ENCODE measurements at regions not wholly inside any gene's neighbourhood (a gene's known extent, or its start where the extent isn't known, plus 50 kb on each side); places are given as distances from the start of the nearest gene placed in this dataset.

- no peak for TF ChIP-seq CTCF (IDR thresholded peaks at IDR 0.05; ENCODE audit: extremely low read depth, low read depth, low read length)
- Histone ChIP-seq H3K4me1 (ENCODE audit: insufficient read depth, low read length) (no peaks in the 10 kb centered on the region), H3K27me3 (ENCODE audit: insufficient read depth, low read length) (peaks cover 5% of the 10 kb centered on the region), H3K79me2 (ENCODE audit: insufficient read depth, low read length) (no peaks in the 10 kb centered on the region), H2AFZ (ENCODE audit: low read length) (no peak overlapping the region), H3K4me2 (ENCODE audit: insufficient read depth, low read length) (no peak overlapping the region), H3K9me3 (ENCODE audit: low read depth, low read length) (no peaks in the 10 kb centered on the region), H3K27ac (ENCODE audit: low read depth, low read length) (no peak overlapping the region), H3K36me3 (ENCODE audit: insufficient read depth, low read length) (no peaks in the 10 kb centered on the region), H4K20me1 (ENCODE audit: insufficient read depth, low read length) (no peaks in the 10 kb centered on the region), H3K4me3 (ENCODE audit: insufficient read depth, low read length) (no peak overlapping the region)
- DNase-seq (ENCODE audit: insufficient read length, low spot score, missing footprints), result no peak
These were observed 90.3 kb upstream of the DISP3 start for GRCh38 chr1:11388617-11389016.

- Histone ChIP-seq H3K4me3 (ENCODE audit: insufficient read depth, low read length) (no peak overlapping the region), H4K20me1 (ENCODE audit: insufficient read depth, low read length) (no peaks in the 10 kb centered on the region), H3K36me3 (ENCODE audit: insufficient read depth, low read length) (no peaks in the 10 kb centered on the region), H3K9me3 (ENCODE audit: low read depth, low read length) (no peaks in the 10 kb centered on the region), H3K4me2 (ENCODE audit: insufficient read depth, low read length) (no peak overlapping the region), H3K79me2 (ENCODE audit: insufficient read depth, low read length) (no peaks in the 10 kb centered on the region), H3K27me3 (ENCODE audit: insufficient read depth, low read length) (peaks cover 10% of the 10 kb centered on the region), H3K4me1 (ENCODE audit: insufficient read depth, low read length) (no peaks in the 10 kb centered on the region), H3K27ac (ENCODE audit: low read depth, low read length) (no peak overlapping the region), H2AFZ (ENCODE audit: low read length) (no peak overlapping the region)
- no peak for DNase-seq (ENCODE audit: insufficient read length, low spot score, missing footprints)
- TF ChIP-seq CTCF (IDR thresholded peaks at IDR 0.05; ENCODE audit: extremely low read depth, low read depth, low read length), result no peak
These were observed 87.6 kb upstream of the DISP3 start for GRCh38 chr1:11391327-11391726.

GRCh38 chr1:11391886-11392285, 87.1 kb upstream of the DISP3 start:
- H3K4me1 ChIP-seq (ENCODE audit: insufficient read depth, low read length), result no peaks in the 10 kb centered on the region
- DNase-seq (ENCODE audit: insufficient read length, low spot score, missing footprints), result no peak
- H2AFZ ChIP-seq (ENCODE audit: low read length), result no peak overlapping the region
- no peaks in the 10 kb centered on the region for H4K20me1 ChIP-seq (ENCODE audit: insufficient read depth, low read length)
- H3K4me3 ChIP-seq (ENCODE audit: insufficient read depth, low read length), result no peak overlapping the region
- H3K4me2 ChIP-seq (ENCODE audit: insufficient read depth, low read length), result no peak overlapping the region
- no peaks in the 10 kb centered on the region for H3K9me3 ChIP-seq (ENCODE audit: low read depth, low read length)
- no peaks in the 10 kb centered on the region for H3K79me2 ChIP-seq (ENCODE audit: insufficient read depth, low read length)
- no peak overlapping the region for H3K27ac ChIP-seq (ENCODE audit: low read depth, low read length)
- H3K36me3 ChIP-seq (ENCODE audit: insufficient read depth, low read length), result no peaks in the 10 kb centered on the region
- no peak for TF ChIP-seq CTCF (IDR thresholded peaks at IDR 0.05; ENCODE audit: extremely low read depth, low read depth, low read length)
- peaks cover 10% of the 10 kb centered on the region for H3K27me3 ChIP-seq (ENCODE audit: insufficient read depth, low read length)

- TF ChIP-seq CTCF (IDR thresholded peaks at IDR 0.05; ENCODE audit: extremely low read depth, low read depth, low read length), result no peak
- no peaks in the 10 kb centered on the region for H3K9me3 ChIP-seq (ENCODE audit: low read depth, low read length)
- no peaks in the 10 kb centered on the region for H3K36me3 ChIP-seq (ENCODE audit: insufficient read depth, low read length)
- H3K27me3 ChIP-seq (ENCODE audit: insufficient read depth, low read length), result peaks cover 4% of the 10 kb centered on the region
- H3K79me2 ChIP-seq (ENCODE audit: insufficient read depth, low read length), result no peaks in the 10 kb centered on the region
- peak; percentile 23 for DNase-seq (ENCODE audit: insufficient read length, low spot score, missing footprints)
- H3K27ac ChIP-seq (ENCODE audit: low read depth, low read length), result no peak overlapping the region
- H4K20me1 ChIP-seq (ENCODE audit: insufficient read depth, low read length), result no peaks in the 10 kb centered on the region
- no peak overlapping the region for H2AFZ ChIP-seq (ENCODE audit: low read length)
- no peak overlapping the region for H3K4me3 ChIP-seq (ENCODE audit: insufficient read depth, low read length)
- no peaks in the 10 kb centered on the region for H3K4me1 ChIP-seq (ENCODE audit: insufficient read depth, low read length)
- H3K4me2 ChIP-seq (ENCODE audit: insufficient read depth, low read length), result no peak overlapping the region
These were observed 84.2 kb upstream of the DISP3 start for GRCh38 chr1:11394592-11395245.
